Sigmoid colon (tissue), 6 donors: ENCODE measurements at regions not wholly inside any gene's neighbourhood (a gene's known extent, or its start where the extent isn't known, plus 50 kb on each side); places are given as distances from the start of the nearest gene placed in this dataset.

Experiments
- DNase-seq: peaks from one replicate; pipeline ENCODE4 v3.0.0-alpha.2; 2019
- H3K27ac ChIP-seq, 4 donors: fragments of 200-600 bp; sonication (generic); one replicate each; pipeline ENCODE4 v1.5.1; 2016 to 2019; ENCODE audit warnings: mild to moderate bottlenecking in 1 of 4
- H3K27me3 ChIP-seq, 3 donors: fragments of 200-600 bp; sonication (generic); one replicate each; pipeline ENCODE4 v1.5.1; 2019; ENCODE audit warnings: mild to moderate bottlenecking in 1 of 3
- H3K36me3 ChIP-seq, 4 donors: fragments of 200-600 bp; sonication (generic); one replicate each; pipeline ENCODE4 v1.5.1; 2016 to 2019
- H3K4me1 ChIP-seq, 4 donors: fragments of 200-600 bp; sonication (generic); one replicate each; pipeline ENCODE4 v1.5.1; 2017 to 2019
- H3K4me3 ChIP-seq, 4 donors: fragments of 200-600 bp; sonication (generic); one replicate each; pipeline ENCODE4 v1.5.1; 2017 to 2019; ENCODE audit warnings: mild to moderate bottlenecking in 2 of 4, moderate library complexity in 1 of 4
- H3K9me3 ChIP-seq, 4 donors: fragments of 200-600 bp in 3 of 4; sonication (generic) in 3 of 4; one replicate each; pipeline versions ENCODE4 v1.5.1 to v1.6.1; 2013 to 2019
- EP300 ChIP-seq, 4 donors: sonication (generic); formaldehyde crosslinking; IDR thresholded peaks; one replicate each; pipeline ENCODE4 v1.6.1; 2017; ENCODE audit warnings: antibody characterized with exemption in 4 of 4
- POLR2A ChIP-seq, 2 donors: fragments of 450-650 bp; IDR thresholded peaks; one replicate each; pipeline ENCODE4 v1.6.1; 2016; ENCODE audit warnings: antibody characterized with exemption in 2 of 2, mild to moderate bottlenecking in 2 of 2, moderate library complexity in 2 of 2
- POLR2AphosphoS5 ChIP-seq, 4 donors: sonication (generic); formaldehyde crosslinking; IDR thresholded peaks; one replicate each; pipeline ENCODE4 v1.6.1; 2017; ENCODE audit warnings: antibody characterized with exemption in 4 of 4
- WGBS, 2 donors: extraction: QIAGEN DNeasy Blood & Tissue Kit; methylation state at CpG; one replicate each; pipeline ENCODE4 v1.1.7; 2013; 5-methylcytosine and 5-hydroxymethylcytosine counted together
- intact Hi-C: fragments of 100-400 bp; cut with DNase I; formaldehyde crosslinking; loops from one replicate; pipeline ENCODE4 v1.15.1; 2023
- TF ChIP-seq, protein P1 (sequence below), 4 experiments: fragments of 450-650 bp in 3 of 4; fragments of 200-600 bp in 1 of 4; IDR thresholded peaks; one replicate each; pipeline ENCODE4 v1.5.1; 2016 to 2019; ENCODE audit warnings: antibody characterized with exemption in 4 of 4, mild to moderate bottlenecking in 3 of 4, moderate library complexity in 2 of 4
- donor health status: healthy with polysubstance abuse.
- donor health status: healthy.

DNA sequence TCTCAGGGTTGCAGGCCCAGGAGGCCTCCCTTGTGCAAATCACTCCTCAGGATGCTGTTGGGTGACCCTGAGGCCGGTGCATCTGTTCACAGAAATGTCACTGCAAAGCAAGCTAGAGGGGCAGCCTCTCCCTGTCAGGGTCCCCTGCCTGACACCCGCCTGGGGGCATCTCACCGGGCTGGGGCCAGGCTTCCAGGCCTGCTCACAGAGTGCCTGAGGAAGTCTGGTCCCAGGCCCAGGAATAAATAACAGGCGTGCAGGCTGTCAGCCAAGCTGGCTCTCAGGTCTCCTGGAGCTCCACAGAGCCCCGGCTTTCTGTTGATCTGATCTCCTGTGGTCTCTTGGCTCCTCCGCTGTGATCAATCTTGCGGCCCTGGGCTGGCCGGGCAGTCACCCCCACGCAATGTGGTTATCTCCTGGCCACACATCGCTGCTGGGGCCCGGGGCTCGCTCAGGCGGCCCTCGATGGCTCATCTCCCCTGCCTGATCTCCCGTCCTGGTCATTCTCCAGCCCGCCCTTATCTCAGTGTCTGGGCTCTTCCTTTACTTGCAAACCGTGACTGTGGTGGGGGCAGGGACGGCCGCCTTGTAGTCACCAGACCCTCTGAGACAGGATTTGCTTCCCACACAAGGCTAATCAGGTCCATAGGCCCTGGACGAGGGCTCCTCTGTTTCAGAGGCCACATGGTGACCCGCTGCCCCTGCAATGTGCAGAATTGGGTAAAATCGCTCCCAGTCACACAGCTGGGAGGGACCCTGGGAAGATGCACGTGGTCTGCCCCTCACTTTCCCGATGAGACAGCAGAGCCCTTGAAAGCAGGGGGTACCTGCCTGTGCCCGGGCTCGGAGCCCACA, 231.2 kb upstream of the GSE1 start:
- WGBS, 2 donors, result 73 to 87% methylated on average over 26 of the region's 26 CpGs
- peaks cover 0 to 79% (median 61%) of the 10 kb centered on the region in 4 donors for H3K4me1 ChIP-seq
- H3K9me3 ChIP-seq, result no peaks in the 10 kb centered on the region
- no peak overlapping the region for H3K4me3 ChIP-seq
- DNase-seq, result peak; percentile 75
- no peak for TF ChIP-seq POLR2A (IDR thresholded peaks at IDR 0.05)
- no peak for TF ChIP-seq EP300 (IDR thresholded peaks at IDR 0.05)
- H3K27me3 ChIP-seq, result no peaks in the 10 kb centered on the region
- peak overlapping the region; percentile 21 to 79 (median 64) for H3K27ac ChIP-seq
- intact Hi-C loops, result no loop called here
- H3K36me3 ChIP-seq, result no peaks in the 10 kb centered on the region

DNA sequence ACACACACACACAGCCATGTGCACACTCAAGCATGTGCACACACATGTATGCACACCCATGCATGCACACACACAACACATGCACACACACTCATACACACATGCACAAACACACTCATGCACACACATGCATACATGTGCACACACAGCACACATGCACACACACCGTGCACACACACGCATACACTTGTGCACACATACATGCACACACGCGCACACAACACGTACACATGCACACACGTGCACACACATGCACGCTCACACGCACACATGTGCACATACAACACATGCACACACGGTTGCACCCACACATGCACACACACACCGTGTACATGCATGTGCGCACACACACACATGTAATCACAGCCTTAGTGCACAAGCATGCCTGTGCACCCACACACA, 230.4 kb upstream of the GSE1 start:
- WGBS, 2 donors, result 96 to 97% methylated on average over 11 of the region's 11 CpGs
- Histone ChIP-seq H3K36me3 (no peaks in the 10 kb centered on the region), H3K4me3 (no peak overlapping the region), H3K27ac (peak overlapping the region in 1 of 4 donors; percentile 60), H3K27me3 (no peaks in the 10 kb centered on the region), H3K9me3 (no peaks in the 10 kb centered on the region), H3K4me1 (peaks cover 0 to 71% (median 53%) of the 10 kb centered on the region in 4 donors)
- intact Hi-C loops, result no loop called here
- no peak for DNase-seq
- TF ChIP-seq POLR2AphosphoS5 (IDR thresholded peaks at IDR 0.05) (no peak), POLR2A (IDR thresholded peaks at IDR 0.05) (no peak), EP300 (IDR thresholded peaks at IDR 0.05) (no peak)
- TF ChIP-seq, protein P1, sequence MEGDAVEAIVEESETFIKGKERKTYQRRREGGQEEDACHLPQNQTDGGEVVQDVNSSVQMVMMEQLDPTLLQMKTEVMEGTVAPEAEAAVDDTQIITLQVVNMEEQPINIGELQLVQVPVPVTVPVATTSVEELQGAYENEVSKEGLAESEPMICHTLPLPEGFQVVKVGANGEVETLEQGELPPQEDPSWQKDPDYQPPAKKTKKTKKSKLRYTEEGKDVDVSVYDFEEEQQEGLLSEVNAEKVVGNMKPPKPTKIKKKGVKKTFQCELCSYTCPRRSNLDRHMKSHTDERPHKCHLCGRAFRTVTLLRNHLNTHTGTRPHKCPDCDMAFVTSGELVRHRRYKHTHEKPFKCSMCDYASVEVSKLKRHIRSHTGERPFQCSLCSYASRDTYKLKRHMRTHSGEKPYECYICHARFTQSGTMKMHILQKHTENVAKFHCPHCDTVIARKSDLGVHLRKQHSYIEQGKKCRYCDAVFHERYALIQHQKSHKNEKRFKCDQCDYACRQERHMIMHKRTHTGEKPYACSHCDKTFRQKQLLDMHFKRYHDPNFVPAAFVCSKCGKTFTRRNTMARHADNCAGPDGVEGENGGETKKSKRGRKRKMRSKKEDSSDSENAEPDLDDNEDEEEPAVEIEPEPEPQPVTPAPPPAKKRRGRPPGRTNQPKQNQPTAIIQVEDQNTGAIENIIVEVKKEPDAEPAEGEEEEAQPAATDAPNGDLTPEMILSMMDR (IDR thresholded peaks at IDR 0.05), result no peak

DNA sequence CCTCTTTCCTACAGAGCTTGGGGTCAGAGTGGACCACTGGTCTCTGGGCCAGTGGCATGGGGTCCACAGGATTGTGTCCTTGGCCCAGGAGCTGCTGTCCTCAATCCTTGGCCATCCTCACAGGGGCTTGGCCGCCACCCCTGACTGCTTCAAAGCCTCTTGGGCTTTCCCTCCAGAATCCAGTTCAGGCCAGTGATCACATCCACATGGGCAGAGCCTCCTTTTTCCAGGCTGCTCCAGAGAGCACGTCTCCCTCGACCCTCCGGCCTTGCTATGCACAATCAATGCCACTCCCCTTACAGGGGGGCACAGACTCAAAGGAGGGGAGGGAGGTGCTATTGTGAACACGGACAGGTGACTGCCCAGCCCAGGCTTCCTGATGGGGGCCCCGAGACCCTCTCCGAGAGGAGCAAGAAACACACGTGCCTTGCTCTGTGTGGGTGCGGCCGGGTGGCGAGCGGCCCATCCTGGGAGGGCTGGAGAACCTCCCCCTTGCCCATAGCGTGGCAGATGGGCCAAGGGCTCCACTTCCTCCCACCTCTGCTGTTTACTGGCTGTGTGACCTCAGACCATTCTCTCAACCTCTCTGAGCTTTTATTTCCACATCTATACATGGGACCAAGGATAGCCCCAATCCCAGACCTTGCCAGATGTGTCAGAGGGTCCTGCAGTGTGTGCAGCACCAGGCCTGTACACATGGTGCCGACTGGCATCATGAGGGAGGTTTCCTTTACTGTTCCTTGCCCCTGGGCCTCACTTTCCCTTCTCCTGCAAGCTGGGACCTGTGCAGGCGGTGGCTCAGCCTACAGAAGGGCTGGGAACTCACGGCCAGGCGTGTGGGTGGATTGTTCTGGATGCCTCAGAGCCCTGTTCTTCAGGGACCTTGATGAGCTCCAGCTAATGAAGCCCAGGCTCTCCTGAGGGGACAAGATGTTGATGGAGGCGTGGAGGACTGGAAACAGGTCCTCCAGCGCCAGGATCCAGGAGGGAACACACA, 229.0 kb upstream of the GSE1 start:
- no peak overlapping the region for H3K4me3 ChIP-seq
- WGBS, 2 donors, result 75 to 84% methylated on average over 19 of the region's 19 CpGs
- no peaks in the 10 kb centered on the region for H3K27me3 ChIP-seq
- H3K4me1 ChIP-seq, result peaks cover 0 to 57% (median 39%) of the 10 kb centered on the region in 4 donors
- no peaks in the 10 kb centered on the region for H3K36me3 ChIP-seq
- peak overlapping the region in 2 of 4 donors; percentile 21 to 26 for H3K27ac ChIP-seq
- H3K9me3 ChIP-seq, result no peaks in the 10 kb centered on the region
- DNase-seq, result no peak
- TF ChIP-seq, protein P1 (IDR thresholded peaks at IDR 0.05), result no peak
- TF ChIP-seq POLR2A (IDR thresholded peaks at IDR 0.05) (no peak), POLR2AphosphoS5 (IDR thresholded peaks at IDR 0.05) (no peak), EP300 (IDR thresholded peaks at IDR 0.05) (no peak)
- intact Hi-C loops, result no loop called here

DNA sequence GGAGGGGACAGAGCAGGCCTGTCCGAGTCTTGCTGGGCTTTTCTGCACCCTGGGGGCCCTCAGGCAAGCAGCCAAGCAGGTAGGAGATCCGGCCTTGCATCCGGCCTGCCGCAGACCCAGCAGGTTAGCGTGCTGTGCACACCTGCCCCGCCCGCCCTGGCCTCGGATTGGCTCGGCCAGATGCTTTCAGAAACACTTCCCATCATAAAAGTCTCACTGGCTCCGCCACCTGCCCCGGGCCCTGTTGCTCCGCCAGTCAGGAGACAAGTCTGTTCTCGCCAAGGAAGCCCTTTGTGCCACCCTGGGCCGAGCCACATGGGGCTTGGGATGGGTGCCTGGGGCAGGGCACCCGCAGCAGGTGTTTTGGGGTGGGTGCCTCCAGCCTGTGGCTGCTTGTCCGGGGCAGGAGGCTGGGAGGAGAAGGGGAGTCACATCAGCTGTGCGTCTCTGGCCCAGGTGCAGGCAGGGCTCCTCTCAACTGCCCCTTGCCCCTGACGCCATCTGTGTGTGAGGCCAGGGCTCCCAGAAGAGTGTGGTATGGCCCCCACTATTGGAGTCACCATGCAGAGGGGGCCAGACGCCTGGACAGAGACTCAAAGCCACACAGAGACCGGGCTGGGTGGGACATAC, 228.2 kb upstream of the GSE1 start:
- WGBS, 2 donors, result 22 to 54% methylated on average over 20 of the region's 20 CpGs
- peak overlapping the region in 2 of 4 donors; percentile 21 to 26 for H3K27ac ChIP-seq

More for the DNA sequence above, 228.2 kb upstream of the GSE1 start:
- Histone ChIP-seq H3K9me3 (no peaks in the 10 kb centered on the region), H3K36me3 (no peaks in the 10 kb centered on the region), H3K4me3 (no peak overlapping the region), H3K27me3 (no peaks in the 10 kb centered on the region), H3K4me1 (peaks cover 0 to 50% (median 35%) of the 10 kb centered on the region in 4 donors)
- DNase-seq, result peak; percentile 62
- TF ChIP-seq EP300 (IDR thresholded peaks at IDR 0.05), result no peak
- TF ChIP-seq, protein P1 (IDR thresholded peaks at IDR 0.05), result no peak
- TF ChIP-seq POLR2AphosphoS5 (IDR thresholded peaks at IDR 0.05), result no peak
- TF ChIP-seq POLR2A (IDR thresholded peaks at IDR 0.05), result no peak
- intact Hi-C loops, result no loop called here
